NCI-H748 (cell line): ENCODE measurements at regions not wholly inside any gene's neighbourhood (a gene's known extent, or its start where the extent isn't known, plus 50 kb on each side); places are given as distances from the start of the nearest gene placed in this dataset.
"Not testable (repeated sequence)": the region's sequence is repeated elsewhere in the genome, so short reads cannot be mapped to it uniquely, and the experiment has no call there.

Experiments used
- DNase-seq: peaks from one replicate; lab custom pipeline; 2025; ENCODE audit not compliant: unreplicated experiment; lab: John Stamatoyannopoulos, UW

DNA sequence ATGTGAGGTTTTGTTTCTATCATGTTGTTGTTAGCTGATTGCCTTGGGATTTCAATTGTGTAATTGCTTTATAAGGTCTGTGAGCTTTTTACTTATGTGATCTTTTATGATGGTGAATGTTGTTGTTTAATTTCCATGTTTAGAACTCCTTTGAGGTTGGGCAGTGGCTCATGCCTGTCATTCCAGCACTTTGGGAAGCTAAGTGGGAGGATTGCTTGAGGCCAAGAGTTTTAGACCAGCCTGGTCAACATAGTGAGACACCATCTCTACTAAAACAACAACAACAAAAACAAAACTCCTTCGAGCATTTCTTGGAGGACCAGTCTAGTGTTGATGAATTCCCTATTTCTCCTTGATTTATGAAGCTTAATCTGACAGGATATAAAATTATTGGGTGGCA is 102.1 kb upstream of the PMCH start:
- DNase-seq, result no peak

DNA sequence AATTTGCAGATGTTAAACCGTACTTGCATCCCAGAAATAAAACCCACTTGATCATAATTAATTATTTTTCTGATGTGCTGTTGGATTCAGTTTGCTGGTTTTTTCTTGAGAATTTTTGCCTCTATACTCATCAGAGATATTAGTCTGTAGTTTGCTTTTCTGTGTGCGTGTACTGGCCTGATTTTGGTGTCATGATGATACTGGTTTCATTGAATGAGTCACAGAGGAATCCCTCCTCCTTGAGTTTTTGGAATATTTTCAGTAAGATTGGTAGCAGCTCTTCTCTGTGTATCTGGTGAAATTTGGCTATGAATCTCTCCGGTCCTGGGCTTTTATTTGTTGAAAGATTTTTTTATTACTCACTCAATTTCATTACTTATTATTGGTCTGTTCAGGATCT is 100.4 kb upstream of the PMCH start:
- DNase-seq, result no peak

DNA sequence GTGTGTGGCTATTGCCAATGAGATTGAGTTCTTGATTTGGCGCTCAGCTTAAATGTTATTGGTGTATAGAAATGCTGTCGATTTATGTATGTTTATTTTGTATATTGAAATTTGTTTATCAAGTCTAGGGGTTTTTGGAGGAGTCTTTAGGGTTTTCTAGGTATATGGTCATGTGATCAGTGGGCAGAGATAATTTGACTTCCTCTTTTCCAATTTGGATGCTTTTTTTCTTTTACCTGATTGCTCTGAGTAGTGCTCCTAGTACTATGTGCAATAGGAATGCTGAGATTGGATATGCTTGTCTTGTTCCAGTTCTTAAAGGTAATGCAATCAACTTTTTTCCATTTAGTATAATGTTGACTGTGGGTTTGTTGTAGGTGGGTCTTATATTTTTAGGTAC is 99.8 kb upstream of the PMCH start:
- DNase-seq, result no peak

DNA sequence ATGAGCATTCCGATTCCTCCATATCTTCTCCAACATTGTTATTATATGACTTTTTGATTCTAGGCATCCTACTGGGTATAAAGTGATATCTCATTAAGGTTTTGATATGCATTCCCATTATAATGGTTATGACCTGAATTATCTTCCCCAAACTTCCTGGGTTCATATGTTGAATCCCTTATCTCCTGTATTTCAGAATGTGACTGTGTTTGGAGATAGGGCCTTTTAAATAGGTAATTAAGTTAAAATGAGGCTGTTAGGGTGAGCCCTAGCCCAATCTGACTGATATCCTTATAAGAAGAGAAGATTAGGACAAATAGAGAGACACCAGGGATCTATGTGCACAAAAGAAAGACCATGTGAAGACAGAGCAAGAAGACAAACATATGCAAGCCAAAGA is 96.9 kb upstream of the PMCH start:
- no peak for DNase-seq

DNA sequence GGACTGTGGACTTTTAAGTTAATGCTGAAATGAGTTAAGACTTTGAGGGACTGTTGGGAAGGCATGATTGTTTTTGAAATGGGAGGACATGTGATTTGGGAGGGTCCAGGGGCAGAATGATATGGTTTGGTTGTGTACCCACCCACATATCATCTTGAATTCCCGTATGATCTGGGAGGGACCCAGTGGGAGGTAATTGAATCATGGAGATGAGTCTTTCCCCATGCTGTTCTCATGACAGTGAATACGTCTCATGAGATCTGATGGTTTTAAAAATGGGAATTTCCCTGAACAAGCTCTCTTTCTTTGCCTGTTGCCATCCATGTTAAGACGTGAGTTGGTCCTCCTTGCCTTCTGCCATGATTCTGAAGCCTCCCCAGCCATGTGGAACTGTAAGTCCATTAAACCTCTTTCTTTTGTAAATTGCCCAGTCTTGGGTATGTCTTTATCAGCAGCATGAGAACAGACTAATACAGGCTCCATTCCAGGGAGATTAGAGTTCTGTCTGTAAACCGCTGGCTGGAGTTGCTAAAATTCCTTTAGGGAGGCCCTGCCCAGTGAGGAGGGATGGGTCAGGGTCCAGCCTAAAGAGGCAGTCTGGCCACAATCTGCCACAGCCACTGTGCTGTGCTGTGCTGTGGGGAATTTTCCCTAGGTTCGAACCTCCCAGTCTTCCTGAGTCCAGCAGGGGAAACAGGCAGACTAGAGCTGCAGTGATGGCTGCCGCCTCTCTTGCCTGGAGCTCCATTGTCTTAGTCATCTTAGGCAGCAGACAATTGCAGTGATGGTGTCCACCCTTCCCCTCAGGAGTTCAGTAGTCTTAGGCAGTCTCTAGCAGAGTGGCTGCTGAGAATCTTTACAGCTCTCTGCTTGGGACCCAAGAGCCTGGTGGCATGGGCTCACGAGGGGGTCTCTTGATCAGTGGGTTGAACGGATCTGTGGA is 94.1 kb upstream of the PMCH start:
- DNase-seq, result not testable (repeated sequence)

DNA sequence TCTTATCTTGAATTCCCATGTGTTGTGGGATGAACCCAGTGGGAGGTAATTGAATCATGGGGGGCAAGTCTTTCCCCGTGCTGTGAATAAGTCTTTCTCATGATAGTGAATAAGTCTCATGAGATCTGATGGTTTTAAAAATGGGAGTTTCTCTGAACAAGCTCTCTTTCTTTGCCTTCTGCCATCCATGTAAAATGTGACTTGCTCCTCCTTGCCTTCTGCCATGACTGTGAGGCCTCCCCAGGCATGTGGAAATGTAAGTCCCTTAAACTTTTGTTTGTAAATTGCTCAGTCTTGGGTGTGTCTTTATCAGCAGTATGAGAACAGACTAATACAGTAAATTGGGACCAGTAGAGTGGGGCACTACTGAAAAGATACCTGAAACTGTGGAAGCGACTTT is 92.1 kb upstream of the PMCH start:
- not testable (repeated sequence) for DNase-seq

DNA sequence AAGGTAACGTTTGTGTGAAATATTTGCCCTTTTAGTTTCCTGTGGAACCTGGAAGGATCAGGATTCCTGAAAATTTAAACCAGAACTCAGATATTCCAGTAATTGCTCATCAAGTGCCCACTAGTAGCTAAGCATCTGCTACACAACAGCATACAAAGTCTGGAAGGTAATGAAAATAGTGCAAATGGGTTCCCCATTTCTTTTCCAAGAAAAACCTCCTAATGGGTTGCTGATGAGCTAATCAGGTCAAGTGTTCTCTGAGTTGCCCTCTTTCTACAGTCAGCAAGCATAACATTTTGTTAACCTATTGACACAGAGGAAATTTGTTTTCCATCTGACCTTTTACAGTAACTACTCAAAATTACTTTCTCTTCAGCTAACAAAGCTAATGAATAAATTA is 83.6 kb upstream of the PMCH start:
- DNase-seq, result no peak

DNA sequence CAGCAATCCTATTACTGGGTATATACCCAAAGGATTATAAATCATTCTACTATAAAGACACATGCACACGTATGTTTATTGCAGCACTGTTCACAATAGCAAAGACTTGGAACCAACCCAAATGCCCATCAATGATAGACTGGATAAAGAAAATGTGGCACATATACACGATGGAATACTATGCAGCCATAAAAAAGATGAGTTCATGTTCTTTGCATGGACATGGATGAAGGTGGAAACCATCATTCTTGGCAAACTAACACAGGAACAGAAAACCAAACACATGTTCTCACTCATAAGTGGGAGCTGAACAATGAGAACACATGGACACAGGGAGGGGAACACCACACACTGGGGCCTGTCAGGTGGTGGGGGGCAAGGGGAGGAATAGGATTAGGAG is 58.1 kb upstream of the PMCH start:
- not testable (repeated sequence) for DNase-seq

DNA sequence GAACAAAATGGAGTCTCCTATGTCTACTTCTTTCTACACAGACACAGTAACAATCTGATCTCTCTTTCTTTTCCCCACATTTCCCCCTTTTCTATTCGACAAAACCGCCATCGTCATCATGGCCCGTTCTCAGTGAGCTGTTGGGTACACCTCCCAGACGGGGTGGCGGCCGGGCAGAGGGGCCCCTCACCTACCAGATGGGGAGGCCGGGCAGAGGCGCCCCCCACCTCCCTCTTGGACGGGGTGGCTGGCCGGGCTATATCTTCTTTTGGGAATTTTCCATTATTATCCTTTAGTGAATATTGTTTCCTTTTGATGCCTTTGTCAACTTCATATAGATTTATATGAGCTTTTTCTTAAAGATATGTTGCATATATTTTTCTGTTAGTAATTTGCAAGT is 53.4 kb upstream of the PMCH start:
- not testable (repeated sequence) for DNase-seq

DNA sequence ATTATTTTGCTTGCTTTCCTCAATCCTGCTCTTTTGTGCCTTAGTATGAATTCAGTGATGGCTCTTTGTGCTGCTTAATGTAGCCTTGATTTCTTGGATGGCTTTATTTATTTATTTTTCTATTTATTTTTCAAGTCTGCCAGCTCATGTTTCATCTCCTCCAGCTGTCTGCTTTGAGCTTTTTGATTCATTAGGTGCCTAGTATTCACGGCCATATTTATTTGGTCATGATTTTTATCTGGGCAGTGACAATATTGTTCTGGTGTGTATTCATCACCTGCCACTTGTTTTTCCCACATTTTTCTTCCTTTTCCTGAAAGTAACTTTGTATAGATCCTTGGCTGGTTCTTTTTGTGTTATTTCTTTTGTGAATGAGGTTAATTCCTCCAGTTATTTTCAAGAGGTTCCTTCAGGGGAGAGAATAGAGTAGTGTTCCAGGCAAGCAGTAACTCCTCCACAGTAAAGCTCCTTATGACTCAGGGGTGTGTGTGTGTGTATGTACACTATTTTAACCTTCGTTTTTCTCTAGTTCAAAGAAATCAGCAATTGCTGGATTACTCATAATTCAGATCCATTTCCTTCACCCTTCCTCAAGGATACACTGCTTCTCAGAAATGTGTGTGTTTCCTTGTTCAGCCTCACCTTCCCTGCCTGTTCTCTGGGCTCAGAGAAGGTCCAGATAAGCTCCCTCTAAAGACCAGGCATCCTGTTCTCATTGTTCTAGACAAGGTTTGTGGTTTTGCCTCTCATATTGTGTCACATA is 51.6 kb upstream of the PMCH start:
- DNase-seq, result peak; percentile 36
